NCI-H2029 (cell line): ENCODE measurements at regions not wholly inside any gene's neighbourhood (a gene's known extent, or its start where the extent isn't known, plus 50 kb on each side); places are given as distances from the start of the nearest gene placed in this dataset.

Source experiments
- DNase-seq: peaks from one replicate; lab custom pipeline; 2025; lab: John Stamatoyannopoulos, UW

- no peak for DNase-seq
Measured at GRCh38 chr5:133854554-133854953, 113.9 kb downstream of the C5orf15 start.

DNA sequence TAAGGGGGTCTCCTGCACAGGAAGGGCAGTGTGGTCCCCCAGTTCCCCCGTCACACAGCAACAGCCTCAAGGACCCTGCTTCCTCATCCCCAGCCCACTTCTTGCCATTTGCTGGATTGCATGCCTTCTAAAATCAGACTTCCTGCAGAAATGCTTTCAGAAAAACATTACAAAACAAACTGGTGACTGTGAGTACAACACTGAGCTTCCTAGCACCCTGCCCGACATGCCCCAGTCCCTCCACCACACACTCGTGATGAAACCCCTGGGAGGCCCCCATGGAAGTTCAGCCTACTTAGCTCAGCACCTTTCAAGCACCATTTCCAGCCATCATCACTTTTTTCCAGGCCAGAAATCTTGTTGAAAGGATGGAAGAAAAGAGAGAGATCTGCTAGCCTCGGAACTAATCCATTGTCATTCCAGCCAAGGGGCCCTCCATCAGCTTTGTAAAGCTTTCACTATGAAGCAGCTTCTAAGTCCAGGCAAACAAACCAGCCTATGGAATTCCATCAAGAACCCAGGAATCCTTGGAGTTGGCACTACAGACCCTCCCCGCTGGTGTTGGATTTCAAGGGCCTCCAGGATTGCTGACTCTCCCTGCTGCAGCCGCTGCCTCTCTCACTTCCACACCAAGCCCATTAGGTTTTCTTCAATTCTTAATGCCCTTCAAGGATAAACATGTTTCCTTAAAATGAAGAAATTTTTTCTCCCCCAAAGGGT is 114.6 kb downstream of the C5orf15 start:
- DNase-seq = no peak

DNA sequence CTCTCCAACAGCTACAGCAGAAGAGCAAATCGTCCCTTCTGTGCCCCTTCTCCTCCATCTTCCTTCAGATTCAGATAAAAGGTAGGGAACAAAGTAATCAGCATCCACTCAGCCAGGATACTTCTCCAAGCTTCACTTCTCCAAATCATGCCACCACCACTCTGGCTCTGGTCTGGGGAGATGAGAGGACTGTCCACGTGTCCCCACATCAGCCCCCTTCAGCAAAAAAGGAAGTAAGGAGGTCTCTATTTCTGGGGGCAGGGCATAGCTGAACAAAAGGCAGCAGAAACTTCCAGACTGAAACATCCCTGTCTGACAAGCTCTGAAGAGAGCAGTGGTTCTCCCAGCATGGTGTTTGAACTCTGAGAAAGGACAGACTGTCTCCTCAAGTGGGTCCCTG is 116.9 kb downstream of the C5orf15 start:
- no peak for DNase-seq

- DNase-seq = no peak
Measured at GRCh38 chr5:133850811-133851210, 117.6 kb downstream of the C5orf15 start.

GRCh38 chr5:133849116-133849515 is 119.3 kb downstream of the C5orf15 start:
- DNase-seq = no peak

DNA sequence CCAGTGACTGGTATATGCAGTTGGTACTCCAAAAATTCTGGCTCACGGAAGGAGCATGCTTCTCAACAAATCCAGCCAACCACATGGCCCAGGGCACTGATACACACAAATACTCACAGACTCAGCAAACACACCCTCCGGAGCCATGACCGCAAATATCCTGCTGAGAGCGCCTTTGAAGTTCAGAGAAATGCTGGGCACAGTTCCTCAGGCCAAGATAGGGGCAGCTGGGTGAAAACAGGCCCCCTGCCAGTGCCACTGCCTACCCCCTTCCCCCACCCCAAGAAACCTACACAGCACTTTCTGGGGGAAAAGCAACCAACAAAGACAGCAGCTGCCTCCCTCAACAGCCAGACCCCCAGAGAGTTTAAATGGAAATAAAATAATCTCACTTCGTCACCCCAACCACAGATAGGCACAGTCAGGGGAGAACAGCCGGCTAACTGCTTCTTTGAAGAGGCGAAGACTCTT is 120.0 kb downstream of the C5orf15 start:
- DNase-seq = peak; percentile 29

- no peak for DNase-seq
Measured at GRCh38 chr5:133847886-133848285, 120.5 kb downstream of the C5orf15 start.

DNA sequence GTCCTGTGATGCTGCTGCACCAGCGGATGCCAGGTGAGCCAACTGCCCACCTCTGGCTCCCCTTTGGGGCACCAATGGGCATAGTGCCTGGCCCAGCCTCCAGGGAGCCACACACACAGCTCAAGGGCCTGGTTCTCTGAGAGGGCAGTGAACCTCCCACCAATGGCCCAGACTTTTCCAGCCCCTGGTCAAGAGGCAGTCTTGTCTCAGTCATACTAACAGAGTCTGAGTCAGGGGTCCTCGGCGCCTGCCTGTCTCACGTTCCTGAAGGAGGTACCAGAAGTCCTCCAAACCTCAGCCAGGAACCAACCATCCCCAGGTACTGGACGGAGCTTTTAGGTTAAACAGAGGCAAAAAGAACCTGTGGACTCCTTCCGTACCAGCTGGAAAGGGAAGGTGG is 121.1 kb downstream of the C5orf15 start:
- DNase-seq = no peak

GRCh38 chr5:133846478-133847226 is 121.8 kb downstream of the C5orf15 start:
- no peak for DNase-seq

DNA sequence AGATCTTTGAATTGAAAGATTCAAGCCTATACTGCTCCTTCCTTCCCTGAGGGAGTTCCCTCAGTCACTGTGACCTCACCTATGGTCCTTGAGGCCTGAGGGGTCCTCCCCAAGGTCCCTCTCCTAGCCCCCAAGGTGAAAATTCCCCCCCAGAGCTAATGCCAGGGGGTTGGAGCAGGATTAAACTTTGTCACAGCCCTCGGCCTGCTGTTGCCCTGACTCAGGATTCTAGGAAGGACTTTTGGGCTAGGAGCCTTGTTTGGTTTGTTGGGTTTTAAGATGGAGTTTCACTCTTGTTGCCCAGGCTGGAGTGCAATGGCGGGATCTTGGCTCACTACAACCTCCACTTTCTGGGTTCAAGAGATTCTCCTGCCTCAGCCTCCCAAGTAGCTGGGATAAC is 123.2 kb downstream of the C5orf15 start:
- DNase-seq = no peak

- DNase-seq = no peak
Measured at GRCh38 chr5:133844836-133845235, 123.6 kb downstream of the C5orf15 start.

- no peak for DNase-seq
Measured at GRCh38 chr5:133843911-133844310, 124.5 kb downstream of the C5orf15 start.

- DNase-seq = no peak
Measured at GRCh38 chr5:133842846-133843611, 125.4 kb downstream of the C5orf15 start.

DNA sequence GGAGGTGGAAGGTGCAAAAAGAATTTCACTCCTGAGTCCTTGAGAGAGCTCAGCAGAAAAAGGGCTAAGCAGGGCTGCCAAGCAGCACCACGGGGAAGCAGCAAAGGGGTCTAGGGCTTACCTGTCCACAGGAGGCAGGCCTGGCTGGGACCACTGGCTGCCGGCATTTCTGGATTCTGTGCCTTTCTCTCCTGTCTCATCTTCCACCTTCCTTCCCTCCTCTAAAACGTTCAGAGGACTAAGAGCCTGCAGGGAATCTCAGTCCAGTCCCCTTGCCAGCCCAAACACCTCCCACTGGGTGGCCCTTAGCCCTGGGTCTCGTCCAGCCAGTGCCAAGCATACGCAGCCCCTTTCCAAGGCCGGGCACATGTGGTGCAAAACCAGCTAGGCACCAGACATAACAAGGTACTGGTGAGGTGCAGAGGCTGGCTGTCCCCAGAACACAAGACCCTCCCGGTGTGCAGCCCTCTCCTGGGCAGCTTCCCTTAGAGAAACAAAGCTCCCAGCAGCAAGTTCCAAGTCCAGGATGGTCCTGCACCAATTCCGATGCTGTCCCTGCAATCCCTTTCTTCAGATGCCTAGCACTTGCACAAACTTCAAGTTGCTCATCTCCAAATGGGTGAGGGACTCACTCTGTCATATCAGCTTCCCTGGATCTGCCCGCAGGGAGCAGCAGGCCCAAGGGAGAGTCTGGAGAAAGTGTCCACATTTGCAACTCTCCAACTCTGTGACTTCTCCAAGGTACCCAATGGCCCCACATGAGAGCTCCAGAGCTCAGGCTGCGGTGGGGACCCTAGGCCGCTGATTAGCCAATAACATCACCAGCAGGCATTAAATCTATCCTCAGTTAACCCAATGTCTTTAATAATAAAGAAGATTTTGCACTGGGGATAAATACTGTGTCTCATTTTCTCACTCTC is 126.3 kb downstream of the C5orf15 start:
- DNase-seq = no peak

GRCh38 chr5:133840168-133840567 is 128.3 kb downstream of the C5orf15 start:
- no peak for DNase-seq

- DNase-seq = no peak
Measured at GRCh38 chr5:133839721-133840120, 128.7 kb downstream of the C5orf15 start.

- no peak for DNase-seq
Measured at GRCh38 chr5:133839090-133839489, 129.3 kb downstream of the C5orf15 start.

GRCh38 chr5:133838286-133838685 is 130.1 kb downstream of the C5orf15 start:
- DNase-seq = no peak

DNA sequence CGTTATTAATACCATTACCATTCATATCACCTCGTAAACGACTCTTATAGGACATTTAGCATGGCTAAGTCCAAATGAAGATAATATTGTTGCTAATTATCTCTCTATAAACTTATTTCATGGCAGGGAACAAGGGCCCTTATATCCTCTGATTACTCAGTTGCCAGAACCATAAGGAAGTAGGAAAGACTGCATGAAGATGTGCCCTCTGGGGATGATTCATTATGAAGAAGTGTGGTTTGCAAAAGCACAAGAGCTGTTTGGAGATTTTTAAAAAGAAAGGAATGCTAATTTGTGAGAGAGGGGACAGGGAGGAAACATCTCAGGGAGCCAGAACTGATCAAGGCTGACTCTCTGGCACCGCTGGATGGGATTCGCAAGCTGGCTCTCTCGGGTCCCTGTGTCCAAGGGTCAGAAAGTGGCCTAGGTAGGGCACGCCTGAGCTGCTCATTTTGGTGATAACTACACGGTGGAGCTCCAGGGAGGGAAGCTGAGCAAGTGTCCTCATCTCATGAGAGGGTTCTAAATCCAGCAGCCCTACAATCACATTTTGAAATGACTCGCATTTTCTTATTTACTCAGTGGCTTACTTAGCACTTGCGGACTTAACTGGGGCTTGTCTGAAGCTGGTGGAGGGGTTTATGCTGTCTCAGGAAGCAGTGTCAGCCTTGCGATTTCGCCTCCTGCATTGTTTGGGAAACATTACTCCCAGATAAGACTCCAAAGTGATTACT is 136.8 kb downstream of the C5orf15 start:
- no peak for DNase-seq

DNA sequence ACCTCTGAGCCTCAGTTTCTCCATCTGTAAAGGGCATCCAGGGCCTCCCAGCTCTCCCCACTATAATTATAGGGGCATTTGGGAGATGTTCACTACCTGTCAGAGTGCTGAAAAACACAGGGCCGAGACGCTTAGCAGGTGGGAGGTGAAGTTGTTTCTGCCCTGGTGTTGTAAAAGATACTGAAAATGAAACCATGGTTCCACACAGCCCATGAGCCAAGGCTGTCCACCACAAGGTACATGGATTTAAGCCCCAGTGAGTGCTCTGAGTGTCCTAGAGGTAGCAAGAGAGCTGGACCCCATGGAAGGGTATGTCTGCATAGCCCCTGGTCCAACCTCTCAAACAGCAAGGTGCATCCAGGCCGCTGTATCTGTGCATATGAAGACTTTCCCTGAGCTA is 137.5 kb downstream of the C5orf15 start:
- DNase-seq = no peak

DNA sequence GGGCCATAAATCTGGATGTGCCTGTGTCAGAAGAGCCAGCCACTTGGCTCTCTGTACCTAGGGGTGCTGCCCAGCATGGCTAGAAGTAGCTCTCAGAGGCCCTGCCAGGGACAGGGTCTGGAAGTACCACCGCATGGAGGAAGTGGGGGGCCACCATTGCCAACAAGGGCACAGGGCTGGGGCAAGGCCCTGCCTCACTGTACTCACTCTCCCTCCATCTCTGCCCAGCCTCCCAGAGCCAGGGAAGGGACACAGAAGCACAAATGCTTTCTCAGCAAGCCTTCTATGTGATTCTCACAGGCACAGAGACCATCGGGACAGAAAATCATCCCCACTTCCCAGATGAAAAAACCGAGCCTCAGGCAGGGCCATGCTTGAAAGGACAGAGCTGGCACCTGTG is 138.1 kb downstream of the C5orf15 start:
- DNase-seq = no peak
